Stimulated activated CD8-positive, alpha-beta memory T cell treated with anti-CD3 and anti-CD28 coated beads, Interleukin-15, amount 100 ng/mL, for 48 hours (primary cell): ENCODE measurements at regions not wholly inside any gene's neighbourhood (a gene's known extent, or its start where the extent isn't known, plus 50 kb on each side); places are given as distances from the start of the nearest gene placed in this dataset.
"Not testable (repeated sequence)": the region's sequence is repeated elsewhere in the genome, so short reads cannot be mapped to it uniquely, and the experiment has no call there.

Experiments
- DNase-seq, 2 donors: peaks; one replicate each; pipeline ENCODE4 v3.0.0-alpha.2; 2020; ENCODE audit warnings: low read depth in 2 of 2

DNA sequence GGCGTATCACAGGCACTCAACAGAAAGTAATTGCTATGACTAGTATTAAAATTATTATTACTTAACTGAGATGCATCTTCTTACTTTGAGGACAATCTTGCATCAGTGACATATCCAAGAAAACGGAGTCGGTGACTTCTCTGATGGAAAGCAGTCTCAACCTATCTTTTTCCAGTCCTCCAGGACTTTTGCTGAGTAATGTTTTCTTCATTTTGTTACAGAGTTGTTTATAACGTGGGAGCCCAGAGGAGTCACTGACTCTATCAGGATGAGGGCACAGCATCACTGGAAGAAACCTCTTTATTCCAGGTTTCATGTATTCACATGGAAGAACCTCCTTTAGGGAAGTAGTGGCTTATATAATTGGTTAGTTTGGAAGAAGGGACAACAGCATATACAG lies 51.5 kb upstream of the MELK start:
- no peak for DNase-seq

DNA sequence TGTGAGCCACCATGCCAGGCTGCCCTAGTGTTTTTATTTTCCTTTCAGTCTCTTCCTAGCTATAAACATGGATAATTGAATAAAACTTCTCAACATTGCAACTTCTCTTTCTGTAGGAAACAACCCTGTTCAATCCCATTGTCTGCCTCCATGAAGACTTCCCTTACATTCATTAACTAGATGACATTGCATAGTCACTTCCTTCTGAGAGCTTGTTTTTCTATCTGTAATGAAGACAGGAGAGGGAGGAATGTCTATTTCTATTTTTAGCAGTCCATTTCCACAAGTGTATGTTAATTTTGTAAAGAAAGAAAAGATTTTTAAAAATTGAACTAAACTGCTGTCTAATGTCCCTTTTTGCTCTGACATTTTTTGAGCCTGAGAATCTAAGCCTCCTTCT lies 55.6 kb upstream of the MELK start:
- no peak for DNase-seq

- DNase-seq, result no peak
These were observed 68.5 kb upstream of the MELK start for GRCh38 chr9:36504156-36504555.

GRCh38 chr9:36503172-36504088 lies 69.3 kb upstream of the MELK start:
- DNase-seq, result no peak

DNA sequence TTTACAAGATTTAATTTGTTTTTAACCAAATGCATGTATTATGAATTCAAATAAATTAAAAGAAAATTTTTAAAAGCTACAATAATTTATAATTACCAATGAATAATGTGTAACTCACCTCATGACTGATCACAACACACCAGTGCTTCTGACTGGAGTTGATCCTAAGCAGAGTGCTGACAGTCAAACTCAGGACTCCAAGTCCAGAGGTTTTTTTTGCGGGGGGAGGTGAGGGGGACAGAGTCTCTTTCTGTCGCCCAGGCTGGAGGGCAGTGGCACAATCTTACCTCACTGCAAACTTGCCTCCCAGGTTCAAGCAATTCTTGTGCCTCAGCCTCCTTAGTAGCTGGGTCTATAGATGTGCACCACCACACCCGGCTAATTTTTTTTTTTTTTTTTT lies 71.0 kb upstream of the MELK start:
- no peak for DNase-seq

DNA sequence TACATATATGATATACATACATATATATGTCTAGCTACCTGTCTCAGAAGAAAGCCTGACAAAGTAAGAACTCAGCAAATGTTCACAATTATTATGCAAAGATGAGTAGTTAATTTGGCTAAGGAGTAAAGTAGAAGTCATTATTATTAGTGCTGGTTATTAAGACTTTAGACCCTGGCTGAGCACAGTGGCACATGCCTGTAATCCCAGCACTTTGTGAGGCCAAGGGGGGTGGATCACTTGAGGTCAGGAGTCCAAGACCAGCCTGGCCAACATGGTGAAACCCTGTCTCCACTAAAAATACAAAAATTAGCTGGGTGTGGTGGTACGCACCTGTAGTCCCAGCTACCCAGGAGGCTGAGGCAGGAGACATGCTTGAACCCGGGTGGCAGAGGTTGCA lies 71.8 kb upstream of the MELK start:
- not testable (repeated sequence) for DNase-seq

DNA sequence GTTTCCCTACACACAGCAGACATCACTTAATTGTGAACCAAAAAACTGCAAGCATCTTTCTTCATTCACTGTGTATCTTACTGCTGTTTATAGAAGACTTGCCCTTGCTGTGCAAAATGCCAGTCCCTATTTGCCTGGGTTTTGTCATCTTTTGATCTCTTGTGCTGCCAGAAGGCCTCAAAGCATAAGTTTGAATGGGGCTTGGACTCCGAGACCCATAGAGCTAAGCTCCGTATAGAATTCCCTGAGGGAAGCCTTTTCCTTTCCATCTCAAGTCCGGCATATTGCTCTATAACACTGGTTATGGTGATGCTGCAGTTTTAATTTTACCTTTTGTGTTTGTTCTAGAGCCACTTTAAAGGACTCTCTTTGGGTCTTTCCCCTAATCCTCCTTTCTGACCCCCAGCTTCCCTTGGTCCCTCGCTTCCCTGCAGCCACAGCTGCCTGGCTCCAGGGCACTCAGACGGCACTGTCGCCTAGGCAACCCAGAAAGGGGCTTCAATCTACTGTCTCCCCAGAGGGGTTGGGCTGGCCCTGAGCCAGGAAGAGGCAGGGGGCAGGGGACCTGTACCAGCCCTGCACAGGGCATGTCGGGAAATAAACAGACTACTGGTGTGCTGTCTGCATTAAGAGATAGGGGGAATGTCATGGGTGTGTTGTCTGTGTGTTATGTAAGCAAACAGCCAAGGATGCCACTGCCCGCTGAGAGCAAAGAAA lies 73.4 kb upstream of the MELK start:
- no peak for DNase-seq

GRCh38 chr9:36493564-36493963 lies 79.1 kb upstream of the MELK start:
- DNase-seq, result not testable (repeated sequence)

- DNase-seq, result no peak
These were observed 79.8 kb upstream of the MELK start for GRCh38 chr9:36492865-36493264.

DNA sequence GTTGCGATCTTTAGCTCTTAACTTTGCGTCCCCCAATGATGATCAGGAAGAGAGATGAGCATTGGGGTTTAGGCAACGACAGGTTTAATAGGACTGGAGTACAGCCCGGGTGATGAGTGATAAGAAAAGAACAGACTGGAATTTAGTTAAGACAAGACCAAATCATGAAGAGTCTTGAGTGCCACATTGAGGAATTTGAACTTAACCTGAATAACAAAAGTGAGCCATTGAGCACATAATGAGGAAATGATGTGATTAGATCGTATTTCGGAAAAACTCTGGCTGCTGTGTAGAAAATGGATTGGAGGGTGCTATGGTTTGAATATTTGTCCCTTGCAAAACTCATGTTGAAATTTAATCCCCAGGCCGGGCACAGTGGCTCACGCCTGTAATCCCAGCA lies 83.2 kb upstream of the MELK start:
- DNase-seq, result no peak

DNA sequence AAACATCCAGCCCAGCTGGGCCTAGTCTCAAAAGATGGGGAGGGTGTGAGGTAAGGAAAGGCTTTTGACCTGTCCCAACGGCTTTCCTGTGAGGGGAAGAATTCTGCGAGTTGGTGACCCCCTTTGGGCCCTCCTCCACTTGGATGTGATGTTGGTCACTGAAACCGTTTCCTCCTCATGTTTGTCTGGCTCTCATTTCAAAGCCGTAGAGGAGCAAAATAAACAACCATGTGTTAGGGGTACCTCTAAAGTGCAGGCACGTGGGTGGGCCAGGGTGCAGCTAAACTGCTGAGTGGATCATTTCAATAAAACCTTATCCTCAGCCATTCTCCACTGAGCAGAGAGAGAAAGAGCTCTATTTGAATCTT lies 84.3 kb upstream of the MELK start:
- DNase-seq, result no peak

DNA sequence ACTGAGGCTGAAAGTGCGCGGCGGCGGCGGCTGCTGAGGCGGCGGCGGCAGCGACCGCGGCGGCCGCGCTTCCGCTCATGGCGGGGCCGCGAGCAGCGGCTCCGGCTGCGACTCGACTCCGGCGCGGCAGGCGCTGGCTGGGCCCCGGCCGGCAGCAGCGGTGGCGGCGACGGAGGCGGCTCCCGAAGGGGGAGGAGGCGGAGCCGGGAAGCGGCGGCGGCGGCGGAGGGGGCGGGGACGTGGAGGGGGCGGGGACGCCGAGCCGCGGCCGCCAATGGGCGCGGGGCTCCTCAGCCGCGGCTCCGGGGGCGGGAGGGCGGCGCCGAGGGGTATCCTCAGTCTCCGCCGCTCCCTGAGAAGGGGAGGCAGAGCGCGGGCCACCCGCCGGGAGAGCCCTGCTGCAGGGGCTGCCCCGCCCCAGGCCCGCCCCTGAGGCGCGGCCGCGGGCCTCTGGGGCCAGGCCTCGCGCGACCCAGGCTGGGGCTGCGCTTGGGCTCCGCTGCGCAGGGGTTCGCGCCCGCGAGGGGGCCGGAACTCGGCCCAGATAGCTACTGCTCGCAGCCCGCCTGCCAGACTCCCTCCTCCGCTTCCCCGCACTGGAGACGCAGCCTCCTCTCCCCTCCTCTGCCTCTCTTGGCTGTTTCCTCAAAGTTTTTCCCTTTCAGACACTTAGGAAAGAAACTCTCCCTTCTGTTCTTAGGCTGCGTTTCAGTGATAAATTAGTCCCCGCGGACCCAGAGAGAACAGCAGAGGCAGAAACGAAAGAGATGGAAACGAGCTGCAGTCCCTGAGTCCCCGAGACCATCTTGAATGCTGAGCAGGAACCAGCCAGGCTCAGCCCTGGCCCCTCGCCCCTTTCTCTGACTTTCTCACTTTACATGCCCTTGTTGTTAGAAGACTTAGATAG lies 85.0 kb upstream of the MELK start:
- DNase-seq, result peak; percentile 92 to 93

DNA sequence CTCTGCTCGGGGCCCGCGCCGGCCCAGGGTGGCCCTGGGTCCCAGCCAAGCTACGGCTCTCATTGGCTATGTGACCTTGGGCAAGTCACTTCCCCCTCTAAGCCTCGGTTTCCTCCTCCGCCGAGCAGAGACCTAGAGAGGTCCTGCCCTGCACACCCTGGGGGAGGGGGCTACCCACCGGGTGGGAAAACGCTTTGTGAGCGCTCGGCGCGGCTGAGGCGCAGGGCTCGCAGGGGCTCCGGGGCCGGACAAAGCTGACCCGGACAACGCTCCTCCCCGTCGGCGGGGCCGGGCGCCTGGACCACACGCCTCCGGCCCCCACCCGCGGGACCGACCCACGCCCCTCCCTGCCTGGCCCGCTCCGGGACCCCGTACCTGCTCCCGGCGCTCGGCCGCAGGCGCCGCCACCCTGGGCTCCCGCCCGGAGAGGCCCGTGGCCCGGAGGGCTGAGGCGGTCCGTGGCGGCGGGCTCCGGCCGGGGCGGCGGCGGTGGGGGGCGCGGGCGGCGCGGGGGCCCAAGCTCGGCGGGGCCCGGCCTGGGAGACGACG lies 85.7 kb upstream of the MELK start:
- peak; percentile 43 to 53 for DNase-seq

DNA sequence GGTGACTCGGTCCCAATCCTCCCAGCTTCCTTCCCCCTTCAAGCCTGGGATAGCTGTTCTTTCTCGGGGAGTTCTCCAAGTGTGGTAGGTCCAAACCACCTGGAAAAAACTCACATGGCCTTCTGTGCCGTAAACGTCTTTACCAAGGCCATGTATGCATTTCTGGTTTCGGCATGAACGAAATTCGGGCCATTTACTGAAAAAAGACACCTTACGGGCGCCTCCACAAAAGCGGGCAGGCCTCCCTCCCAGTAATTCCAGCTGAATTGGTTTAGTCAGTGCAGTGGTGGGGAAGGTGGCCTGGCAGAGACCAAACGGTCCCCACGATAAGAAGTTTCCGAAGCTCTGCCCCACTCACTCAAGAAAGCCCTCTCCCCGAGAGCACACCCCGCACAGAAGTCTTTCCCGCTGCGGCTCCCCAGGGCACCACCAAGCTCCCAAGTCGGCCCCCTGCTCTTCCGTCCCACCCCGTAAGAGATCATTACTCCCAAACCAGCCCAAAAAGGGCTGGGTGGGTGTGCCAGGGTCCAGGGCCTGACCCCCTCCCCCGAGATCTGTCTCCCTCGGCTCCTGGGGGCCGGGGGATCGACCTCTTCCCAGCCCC lies 86.3 kb upstream of the MELK start:
- DNase-seq, result no peak

GRCh38 chr9:36485647-36486328 lies 85.7 kb upstream of the RNF38 start:
- no peak for DNase-seq

DNA sequence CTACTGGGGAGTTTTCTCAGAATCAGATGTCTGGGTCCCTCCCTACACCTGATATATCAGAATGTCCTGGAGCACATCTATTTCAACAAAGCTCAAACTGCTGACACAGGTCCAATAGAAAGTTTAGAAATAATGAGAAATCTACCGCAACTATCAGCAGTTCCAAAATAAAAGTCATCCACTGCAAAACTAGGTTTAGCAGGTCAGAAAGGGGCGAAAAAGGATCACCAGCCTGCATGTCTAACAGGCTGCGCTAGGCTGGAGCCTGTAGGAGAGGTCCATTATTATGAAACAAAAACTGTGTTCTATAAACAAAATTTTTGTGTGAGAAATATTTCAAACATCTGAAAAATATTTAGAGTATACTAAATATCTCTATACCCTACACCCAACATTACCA lies 84.1 kb upstream of the RNF38 start:
- DNase-seq, result no peak

DNA sequence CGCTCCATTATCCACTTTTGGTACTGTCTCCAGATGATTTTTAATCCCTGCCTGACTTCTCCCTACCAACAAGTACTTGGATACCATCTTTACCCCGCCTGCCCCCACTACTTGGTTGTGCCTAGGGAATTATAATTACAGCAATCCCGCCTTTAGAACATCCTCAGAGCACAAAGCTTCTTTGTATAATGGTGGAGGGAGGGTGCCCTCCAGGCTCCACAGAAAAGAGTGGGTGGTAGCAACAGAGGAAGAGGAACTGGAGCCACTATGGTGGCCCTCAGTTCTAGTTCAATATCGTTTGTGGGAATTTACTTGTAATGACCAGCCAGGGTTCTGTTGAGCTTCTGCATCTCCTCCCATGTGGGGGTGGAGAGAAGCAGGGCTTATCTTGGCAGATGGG lies 79.0 kb upstream of the RNF38 start:
- DNase-seq, result no peak

GRCh38 chr9:36471359-36471758 lies 71.3 kb upstream of the RNF38 start:
- DNase-seq, result no peak

DNA sequence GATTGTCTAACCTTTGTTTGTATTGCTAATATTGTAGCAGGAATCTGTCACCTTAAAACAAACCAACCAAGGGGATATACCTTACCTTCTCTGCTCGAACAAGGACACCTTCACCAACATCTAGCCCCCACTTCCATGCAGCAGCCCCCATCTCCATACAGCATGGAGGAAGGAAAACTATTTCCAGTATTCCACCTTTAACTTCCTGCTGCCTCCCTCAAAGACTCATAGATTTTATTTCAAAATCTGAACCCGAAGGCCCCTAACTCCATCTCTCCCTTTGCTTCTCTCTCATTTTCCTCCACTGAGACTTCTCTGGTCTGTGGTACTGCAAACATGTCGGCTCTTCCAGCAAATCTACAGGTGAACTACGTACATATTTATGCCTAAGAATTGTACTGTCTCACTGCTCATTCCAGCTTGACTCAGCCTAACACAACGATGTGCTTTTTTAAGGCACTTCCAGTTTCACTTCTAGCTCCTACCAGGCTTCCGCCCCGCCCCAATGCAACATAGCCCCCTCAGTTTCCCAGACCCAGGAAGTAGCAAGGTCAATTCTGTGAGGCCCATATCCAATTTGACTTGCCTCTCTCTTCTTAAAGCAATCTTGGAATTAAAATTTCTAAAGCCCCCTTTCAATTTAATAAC lies 70.7 kb upstream of the RNF38 start:
- DNase-seq, result peak; percentile 47 to 55

DNA sequence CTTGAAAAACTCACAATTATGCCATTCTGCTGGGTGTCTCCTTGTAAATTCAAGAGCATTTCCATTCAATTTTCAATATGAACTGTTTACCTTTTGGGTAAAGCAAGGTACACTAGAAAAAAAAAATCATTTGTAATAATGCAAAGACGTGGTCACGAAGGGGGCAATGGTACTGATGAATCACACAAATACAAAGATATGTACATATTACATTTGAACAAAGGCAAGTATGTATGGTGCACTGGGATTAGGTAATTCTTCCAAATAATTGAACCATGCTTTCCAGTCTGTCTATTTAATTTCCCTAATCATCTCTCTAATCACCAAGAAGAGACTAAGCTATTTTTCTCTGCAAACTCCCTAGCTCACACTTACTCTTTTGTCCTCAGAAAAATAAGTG lies 63.4 kb upstream of the RNF38 start:
- DNase-seq, result no peak
